ENCODE measurements at regions not wholly inside any gene's neighbourhood (a gene's known extent, or its start where the extent isn't known, plus 50 kb on each side); places are given as distances from the start of the nearest gene placed in this dataset.

GRCh38 chr3:87973906-87974305 is 84.9 kb downstream of the CGGBP1 start:
- no peak for TF ChIP-seq CTCF (IDR thresholded peaks at IDR 0.05)
- no peak for TF ChIP-seq POLR2A (IDR thresholded peaks at IDR 0.05)
- no peak for TF ChIP-seq EP300 (IDR thresholded peaks at IDR 0.05)
